ENCODE measurements at regions not wholly inside any gene's neighbourhood (a gene's known extent, or its start where the extent isn't known, plus 50 kb on each side); places are given as distances from the start of the nearest gene placed in this dataset.

DNA sequence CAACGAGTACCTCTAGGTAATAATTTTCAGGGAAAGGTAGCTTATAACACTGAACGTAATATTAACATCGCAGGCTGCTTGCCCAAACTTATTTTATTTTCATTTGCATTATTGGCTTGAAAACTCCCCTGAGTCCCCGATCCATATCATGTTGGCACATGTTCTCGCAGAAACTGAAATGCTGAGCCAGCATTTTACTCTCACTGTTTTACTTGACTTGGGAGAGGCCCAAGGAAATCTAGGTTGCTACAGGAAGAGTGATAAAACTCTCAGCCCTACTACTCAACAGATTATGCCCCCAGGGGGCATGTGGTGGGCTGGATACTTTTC lies 183.5 kb upstream of the HABP2 start:
- no peak for TF ChIP-seq Cebpa-rat (IDR thresholded peaks at IDR 0.05)
- no peaks in the 10 kb centered on the region for H4K20me1 ChIP-seq
- no peak overlapping the region for H3K4me3 ChIP-seq
- H3K36me3 ChIP-seq, result no peaks in the 10 kb centered on the region
- peak overlapping the region; percentile 66 for H3K4me2 ChIP-seq
- H3K27ac ChIP-seq, result no peak overlapping the region
- H3K4me1 ChIP-seq, result peaks cover 25% of the 10 kb centered on the region
- H3K27me3 ChIP-seq, result no peaks in the 10 kb centered on the region
- H3K9ac ChIP-seq, result no peak overlapping the region
- H3K9me3 ChIP-seq, result peaks cover 17% of the 10 kb centered on the region

DNA sequence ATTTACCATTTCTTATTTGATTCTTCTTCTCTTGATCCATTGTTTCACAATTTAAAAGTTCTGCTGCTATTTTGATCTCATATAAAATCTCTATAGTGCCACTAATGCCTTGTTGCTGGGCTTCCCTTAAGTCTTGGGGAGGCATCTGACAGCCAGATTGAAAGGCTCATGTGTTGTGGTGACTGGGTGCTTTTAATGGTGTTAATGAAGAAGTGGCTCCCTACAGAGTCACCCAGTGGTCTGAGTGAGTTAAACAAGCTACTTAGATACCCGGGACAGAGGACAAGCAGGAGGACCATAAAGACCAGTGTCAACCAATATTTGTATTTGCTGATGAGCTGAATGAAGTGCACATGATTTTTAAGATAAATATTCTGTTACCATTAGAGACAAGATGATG lies 176.4 kb upstream of the HABP2 start:
- Histone ChIP-seq H3K27ac (no peak overlapping the region), H3K4me2 (no peak overlapping the region), H3K4me1 (peaks cover 29% of the 10 kb centered on the region), H3K9ac (no peak overlapping the region), H3K27me3 (no peaks in the 10 kb centered on the region), H3K4me3 (no peak overlapping the region), H4K20me1 (no peaks in the 10 kb centered on the region), H3K9me3 (peaks cover 5% of the 10 kb centered on the region; the same call in 1 of the 2 replicates), H3K36me3 (no peaks in the 10 kb centered on the region)
- no peak for TF ChIP-seq Cebpa-rat (IDR thresholded peaks at IDR 0.05)

DNA sequence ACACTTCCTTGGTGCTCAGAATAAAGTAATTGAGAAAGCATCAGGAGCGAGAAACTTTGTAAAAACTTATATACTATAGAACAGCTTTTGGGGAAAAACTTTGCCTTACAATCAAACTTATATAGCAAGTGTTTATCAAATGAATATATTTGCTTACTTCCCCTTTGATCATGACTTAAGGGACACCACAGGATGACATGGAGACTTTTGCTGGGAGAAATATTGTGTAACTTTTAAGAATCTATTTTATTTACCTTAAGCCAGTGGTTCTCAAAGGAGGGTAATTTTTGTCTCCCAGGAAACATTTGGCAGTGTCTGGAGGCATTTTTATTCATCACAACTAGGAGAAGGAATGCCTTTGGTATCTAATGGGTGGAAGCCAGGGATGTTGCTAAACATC lies 173.8 kb upstream of the HABP2 start:
- Histone ChIP-seq H3K4me1 (peaks cover 56% of the 10 kb centered on the region), H3K4me2 (no peak overlapping the region), H3K36me3 (no peaks in the 10 kb centered on the region), H3K9me3 (peaks cover 5% of the 10 kb centered on the region; the same call in 1 of the 2 replicates), H3K27me3 (no peaks in the 10 kb centered on the region), H3K4me3 (no peak overlapping the region), H3K9ac (no peak overlapping the region), H3K27ac (no peak overlapping the region), H4K20me1 (no peaks in the 10 kb centered on the region)
- no peak for TF ChIP-seq Cebpa-rat (IDR thresholded peaks at IDR 0.05)

DNA sequence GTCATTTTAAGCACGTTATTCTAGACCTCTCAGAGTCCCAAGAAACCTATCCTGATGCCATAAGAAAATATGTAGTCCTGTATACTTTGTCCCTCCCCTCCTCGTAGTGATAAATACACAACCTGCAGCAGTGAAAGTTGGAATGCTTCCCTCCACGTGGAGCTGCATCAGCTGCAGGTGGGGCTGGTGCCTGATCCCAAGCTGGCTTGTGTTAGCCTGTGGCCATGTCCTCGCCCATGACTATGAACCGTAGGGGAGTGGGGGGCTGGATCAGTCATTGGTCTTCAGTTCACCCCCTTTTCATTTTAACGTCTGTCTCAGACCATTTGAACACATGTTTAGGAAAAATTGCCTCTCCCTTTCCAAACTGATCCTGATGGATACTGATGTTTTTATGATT lies 171.4 kb upstream of the HABP2 start:
- H3K9me3 ChIP-seq, result no peaks in the 10 kb centered on the region
- peak overlapping the region; percentile 76 for H3K27ac ChIP-seq
- H3K9ac ChIP-seq, result no peak overlapping the region
- no peaks in the 10 kb centered on the region for H4K20me1 ChIP-seq
- no peak for TF ChIP-seq Cebpa-rat (IDR thresholded peaks at IDR 0.05)
- H3K36me3 ChIP-seq, result no peaks in the 10 kb centered on the region
- H3K4me2 ChIP-seq, result peak overlapping the region; percentile 71
- peaks cover 78% of the 10 kb centered on the region for H3K4me1 ChIP-seq
- H3K27me3 ChIP-seq, result no peaks in the 10 kb centered on the region
- H3K4me3 ChIP-seq, result peak overlapping the region; percentile 55

DNA sequence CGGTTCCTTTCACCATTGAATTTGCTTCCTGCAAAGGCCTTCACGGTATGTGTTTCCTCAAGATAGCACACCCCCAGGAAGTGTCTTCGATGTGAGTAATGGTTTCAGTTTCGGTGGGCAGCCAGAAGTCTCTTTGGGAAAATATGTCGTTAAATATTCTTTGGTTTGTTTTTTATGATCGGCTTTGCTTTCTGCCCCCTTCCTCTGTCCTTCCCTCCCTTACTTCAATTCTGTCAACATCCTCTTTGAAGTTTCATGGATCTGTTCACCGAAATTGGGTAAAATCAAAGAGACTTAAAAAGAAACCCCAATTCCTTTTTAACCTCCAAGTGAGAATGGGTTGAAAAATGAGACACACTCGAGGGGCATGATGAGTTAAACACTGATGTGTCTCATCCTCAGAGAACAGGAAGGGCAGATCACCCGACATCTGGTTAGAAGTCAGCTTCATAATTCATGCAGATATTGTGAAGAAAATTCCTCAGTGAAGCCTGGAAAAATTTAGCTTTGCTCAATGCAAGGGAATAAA lies 170.8 kb upstream of the HABP2 start:
- peak overlapping the region; percentile 71 for H3K4me2 ChIP-seq

DNA sequence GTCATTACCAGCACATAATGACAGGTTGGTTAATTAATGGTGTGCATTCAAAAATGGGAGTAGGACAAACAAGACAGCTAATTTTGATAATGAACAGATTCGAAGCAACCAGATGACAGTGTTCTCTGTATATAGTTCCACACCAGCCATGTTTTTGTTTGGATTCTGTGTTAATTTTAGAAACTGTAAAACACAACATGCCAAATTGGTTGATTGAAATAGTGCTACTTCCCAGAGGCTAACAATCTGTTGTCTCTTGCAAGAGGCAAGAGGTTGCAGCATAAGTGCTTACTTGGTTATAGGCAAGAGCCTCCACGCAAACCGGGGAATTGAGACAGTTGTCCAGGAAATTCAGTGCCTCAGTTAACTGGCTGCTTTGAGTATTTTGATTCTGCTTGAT lies 170.2 kb upstream of the HABP2 start:
- Histone ChIP-seq H3K36me3 (no peaks in the 10 kb centered on the region), H3K27me3 (no peaks in the 10 kb centered on the region), H3K9me3 (no peaks in the 10 kb centered on the region), H4K20me1 (no peaks in the 10 kb centered on the region), H3K27ac (peak overlapping the region; percentile 76; the same call in 1 of the 2 replicates), H3K4me2 (peak overlapping the region; percentile 71), H3K4me1 (peaks cover 78% of the 10 kb centered on the region), H3K9ac (peak overlapping the region; percentile 72; the same call in 1 of the 2 replicates), H3K4me3 (peak overlapping the region; percentile 55; the same call in 1 of the 2 replicates)
- no peak for TF ChIP-seq Cebpa-rat (IDR thresholded peaks at IDR 0.05)

More for the DNA sequence above, 170.8 kb upstream of the HABP2 start:
- TF ChIP-seq Cebpa-rat (IDR thresholded peaks at IDR 0.05), result no peak
- Histone ChIP-seq H3K9me3 (no peaks in the 10 kb centered on the region), H3K27me3 (no peaks in the 10 kb centered on the region), H3K9ac (peak overlapping the region; percentile 72), H3K4me3 (peak overlapping the region; percentile 55), H3K27ac (peak overlapping the region; percentile 76), H3K36me3 (no peaks in the 10 kb centered on the region), H3K4me1 (peaks cover 78% of the 10 kb centered on the region), H4K20me1 (no peaks in the 10 kb centered on the region)

DNA sequence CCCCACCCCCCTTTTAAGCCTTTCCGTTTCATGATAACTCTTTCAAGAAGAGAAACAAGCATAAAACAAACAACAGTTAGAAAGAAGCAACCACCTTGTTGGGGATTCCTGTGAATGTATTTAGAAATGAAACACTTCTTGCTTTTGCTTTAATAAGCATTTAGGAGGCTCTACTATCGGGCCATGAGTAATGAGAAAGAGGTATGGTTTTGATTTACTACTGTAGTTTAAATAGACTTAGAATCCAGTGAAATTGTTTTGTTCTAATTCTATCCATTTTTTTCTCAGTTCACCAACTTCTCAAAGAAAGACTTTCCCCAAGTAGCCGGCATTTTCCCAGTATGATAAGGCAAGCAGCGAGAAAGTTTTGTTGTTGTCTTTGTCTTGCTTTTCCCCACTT lies 168.7 kb upstream of the HABP2 start:
- Histone ChIP-seq H3K9ac (peak overlapping the region; percentile 37; the same call in 1 of the 2 replicates), H3K27ac (peak overlapping the region; percentile 33; the same call in 1 of the 2 replicates), H3K36me3 (no peaks in the 10 kb centered on the region), H4K20me1 (no peaks in the 10 kb centered on the region), H3K4me2 (peak overlapping the region; percentile 71), H3K4me3 (no peak overlapping the region), H3K27me3 (no peaks in the 10 kb centered on the region), H3K4me1 (peaks cover 71% of the 10 kb centered on the region), H3K9me3 (no peaks in the 10 kb centered on the region)
- TF ChIP-seq Cebpa-rat (IDR thresholded peaks at IDR 0.05), result no peak

DNA sequence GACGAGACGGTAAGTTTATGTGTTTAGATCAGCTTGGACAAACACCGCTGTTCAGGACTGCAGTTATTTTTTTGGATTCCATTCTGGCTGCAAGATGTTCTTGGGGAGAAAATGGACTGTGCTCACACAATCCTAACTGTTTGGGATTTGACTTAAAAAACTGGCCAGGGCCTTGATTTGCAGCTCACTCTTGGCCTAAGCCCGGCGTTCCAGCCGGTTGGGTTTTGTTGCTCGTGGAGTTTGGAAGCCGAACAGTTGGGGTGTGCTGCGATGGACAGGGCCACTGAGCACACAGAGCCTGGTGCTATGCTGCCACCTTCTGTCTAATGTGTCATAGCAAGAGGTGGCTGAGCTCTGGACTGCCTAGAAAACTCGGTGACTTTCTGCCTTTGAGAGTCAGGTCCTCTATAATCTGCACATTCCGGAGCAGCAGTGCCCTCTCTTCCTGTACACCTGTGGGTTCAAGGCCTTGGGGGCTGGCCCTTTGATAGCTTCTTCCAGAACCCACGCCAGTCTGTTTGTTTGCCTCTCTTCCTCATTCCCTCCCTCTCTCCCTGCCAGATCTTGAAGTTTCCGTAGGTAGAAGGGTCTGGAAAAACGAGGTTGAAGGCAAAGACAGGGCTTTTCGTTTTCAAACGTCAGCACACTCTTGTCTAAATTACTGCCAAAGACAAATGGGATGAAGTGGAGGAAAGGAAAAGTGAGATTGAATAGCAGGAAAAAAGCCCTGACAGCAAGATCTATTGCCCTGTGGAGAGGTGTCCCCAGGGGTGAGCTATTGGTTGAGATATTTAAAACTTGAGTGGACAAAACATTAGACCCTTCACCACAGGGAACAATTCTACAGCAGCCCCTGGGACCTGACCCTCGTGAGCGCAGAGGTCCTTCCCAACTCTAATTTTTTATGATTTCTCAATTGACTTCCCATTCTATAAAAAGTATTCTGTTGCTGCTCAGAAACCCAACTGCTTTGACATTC lies 167.5 kb upstream of the HABP2 start:
- no peaks in the 10 kb centered on the region for H4K20me1 ChIP-seq
- H3K4me3 ChIP-seq, result no peak overlapping the region
- H3K9ac ChIP-seq, result peak overlapping the region; percentile 38; the same call in 1 of the 2 replicates
- peaks cover 60% of the 10 kb centered on the region for H3K4me1 ChIP-seq
- H3K27ac ChIP-seq, result peak overlapping the region; percentile 33; the same call in 1 of the 2 replicates
- no peaks in the 10 kb centered on the region for H3K9me3 ChIP-seq
- H3K27me3 ChIP-seq, result no peaks in the 10 kb centered on the region
- TF ChIP-seq Cebpa-rat (IDR thresholded peaks at IDR 0.05), result no peak
- H3K36me3 ChIP-seq, result no peaks in the 10 kb centered on the region
- peak overlapping the region; percentile 71 for H3K4me2 ChIP-seq

DNA sequence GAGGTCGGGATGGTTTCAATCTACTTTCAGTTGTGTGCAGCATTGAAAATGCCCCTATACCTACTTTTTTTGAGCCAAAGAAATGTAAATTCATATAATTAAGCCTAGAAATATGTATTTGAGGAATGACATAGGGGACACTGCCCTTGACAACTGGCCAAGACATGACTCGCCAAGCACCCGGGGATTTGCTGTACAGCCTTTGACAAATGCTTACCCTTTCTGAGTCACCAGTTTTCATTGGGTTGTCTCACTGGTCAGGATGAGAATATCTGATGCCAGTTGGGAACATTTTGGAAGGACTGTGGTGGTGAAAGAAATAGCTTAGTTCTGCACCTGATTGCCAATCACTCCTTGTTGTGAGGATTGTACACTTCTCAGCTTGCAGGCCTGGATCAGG lies 166.8 kb upstream of the HABP2 start:
- H3K4me2 ChIP-seq, result peak overlapping the region; percentile 71
- no peaks in the 10 kb centered on the region for H3K36me3 ChIP-seq
- no peak for TF ChIP-seq Cebpa-rat (IDR thresholded peaks at IDR 0.05)
- peak overlapping the region; percentile 38; the same call in 1 of the 2 replicates for H3K9ac ChIP-seq
- no peaks in the 10 kb centered on the region for H3K27me3 ChIP-seq
- no peak overlapping the region for H3K27ac ChIP-seq
- H3K9me3 ChIP-seq, result no peaks in the 10 kb centered on the region
- no peaks in the 10 kb centered on the region for H4K20me1 ChIP-seq
- H3K4me1 ChIP-seq, result peaks cover 57% of the 10 kb centered on the region
- H3K4me3 ChIP-seq, result no peak overlapping the region

DNA sequence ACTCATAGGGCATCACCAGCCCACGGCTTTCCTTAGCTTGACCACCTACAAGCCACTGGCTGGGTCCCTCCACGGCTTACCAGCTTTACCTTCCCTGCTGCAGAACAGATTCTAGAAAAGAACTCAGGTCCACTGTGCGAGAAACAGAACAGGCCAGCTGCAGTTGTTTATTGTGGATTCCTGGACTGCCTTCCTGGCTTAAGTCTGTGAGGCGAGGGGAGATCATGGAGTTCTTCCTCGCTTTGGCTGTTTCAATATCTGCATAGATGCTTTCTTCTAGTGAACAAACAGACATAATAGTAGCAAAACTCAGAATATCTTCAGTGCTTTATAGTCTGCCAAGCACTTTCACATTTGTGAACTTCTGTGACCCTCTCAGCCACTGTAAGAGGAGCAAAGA lies 162.9 kb upstream of the HABP2 start:
- no peaks in the 10 kb centered on the region for H3K36me3 ChIP-seq
- H4K20me1 ChIP-seq, result no peaks in the 10 kb centered on the region
- no peaks in the 10 kb centered on the region for H3K27me3 ChIP-seq
- no peak overlapping the region for H3K4me3 ChIP-seq
- no peak overlapping the region for H3K4me2 ChIP-seq
- H3K9ac ChIP-seq, result no peak overlapping the region
- no peak overlapping the region for H3K27ac ChIP-seq
- H3K4me1 ChIP-seq, result peaks cover 18% of the 10 kb centered on the region
- H3K9me3 ChIP-seq, result no peaks in the 10 kb centered on the region
- no peak for TF ChIP-seq Cebpa-rat (IDR thresholded peaks at IDR 0.05)

Measured in BLaER1 (cell line).